MM.1S (cell line): ENCODE measurements at regions not wholly inside any gene's neighbourhood (a gene's known extent, or its start where the extent isn't known, plus 50 kb on each side); places are given as distances from the start of the nearest gene placed in this dataset.

Experiments
- CTCF ChIP-seq: fragments of 300-600 bp; sonication (generic); IDR thresholded peaks from 2 replicates; pipeline ENCODE4 v1.5.1; 2016; ENCODE audit warnings: antibody characterized with exemption, low read length, mixed read lengths
- EZH2 ChIP-seq: fragments of 300-600 bp; sonication (generic); optimal IDR thresholded peaks from 2 replicates; pipeline ENCODE3; 2017; ENCODE audit warnings: low read depth, mild to moderate bottlenecking, antibody characterized with exemption, low read length, mixed read lengths
- EZH2phosphoT487 ChIP-seq: fragments of 300-600 bp; sonication (generic); IDR thresholded peaks from 2 replicates; pipeline ENCODE4 v1.6.1; 2018; ENCODE audit warnings: antibody characterized with exemption, low read length

DNA sequence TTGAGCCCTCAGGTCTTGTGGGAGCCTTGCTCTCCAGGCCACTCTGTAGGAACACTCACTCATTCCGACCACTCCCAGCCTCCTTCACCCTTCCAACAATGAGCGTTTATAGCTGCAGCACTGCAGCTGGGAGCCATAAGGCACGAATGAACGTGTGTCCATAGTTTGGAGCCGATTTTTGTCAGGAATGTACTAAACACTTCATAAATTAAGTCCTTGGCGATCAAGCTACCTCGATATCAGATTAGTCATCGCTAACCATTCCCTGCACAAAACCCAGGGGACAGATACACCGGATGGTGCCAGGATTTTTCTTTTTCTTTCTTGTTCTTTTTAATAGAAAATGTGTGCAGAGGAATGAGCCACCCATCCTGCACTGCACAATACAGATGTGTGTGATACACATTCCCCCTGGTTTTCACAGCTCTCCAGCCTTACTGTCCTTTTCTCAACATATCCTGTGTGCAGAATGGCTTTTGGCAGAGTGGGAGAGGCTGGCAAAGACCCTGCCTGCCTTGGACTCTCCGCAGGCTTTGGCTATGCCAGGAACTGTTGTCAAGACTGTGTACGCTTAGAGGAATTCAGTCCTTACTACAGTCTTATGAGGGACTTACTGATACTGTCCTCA lies 68.4 kb upstream of the ELAC2 start:
- TF ChIP-seq CTCF: no peak
- no peak for TF ChIP-seq EZH2phosphoT487
- TF ChIP-seq EZH2: no peak
